H9 (cell line): ENCODE measurements at regions not wholly inside any gene's neighbourhood (a gene's known extent, or its start where the extent isn't known, plus 50 kb on each side); places are given as distances from the start of the nearest gene placed in this dataset.

Source experiments
- DNase-seq: peaks from one replicate; pipeline ENCODE4 v3.0.0-alpha.2; 2017
- H2AFZ ChIP-seq: one replicate; pipeline ENCODE4 v1.6.1; 2013; ENCODE audit warnings: mild to moderate bottlenecking, low read length, control low read depth, moderate library complexity
- H2AK5ac ChIP-seq: 2 replicates; pipeline ENCODE4 v1.6.1; 2013; ENCODE audit warnings: low read length, control low read depth, mixed read lengths; ENCODE audit not compliant: insufficient read length
- H2BK120ac ChIP-seq: one replicate; pipeline ENCODE4 v1.6.1; 2013; ENCODE audit warnings: low read depth, mild to moderate bottlenecking, low read length, control low read depth, inconsistent platforms; ENCODE audit not compliant: poor library complexity, severe bottlenecking
- H2BK12ac ChIP-seq: 2 replicates; pipeline ENCODE4 v1.6.1; 2013; ENCODE audit warnings: low read length, control low read depth, mixed read lengths, low read depth; ENCODE audit not compliant: insufficient read length
- H2BK15ac ChIP-seq: 2 replicates; pipeline ENCODE4 v1.6.1; 2013; ENCODE audit warnings: low read depth, low read length, control low read depth
- H2BK20ac ChIP-seq: one replicate; pipeline ENCODE4 v1.6.1; 2013; ENCODE audit warnings: low read depth, mild to moderate bottlenecking, low read length, control low read depth, inconsistent platforms; ENCODE audit not compliant: poor library complexity, severe bottlenecking
- H2BK5ac ChIP-seq: 2 replicates; pipeline ENCODE4 v1.6.1; 2013; ENCODE audit warnings: low read length, control low read depth, mixed read lengths; ENCODE audit not compliant: insufficient read length
- H3K14ac ChIP-seq: 2 replicates; pipeline ENCODE4 v1.6.1; 2013; ENCODE audit warnings: low read length, control low read depth; ENCODE audit not compliant: insufficient read depth
- H3K18ac ChIP-seq: 2 replicates; pipeline ENCODE4 v1.6.1; 2013; ENCODE audit warnings: low read depth, mild to moderate bottlenecking, mixed read lengths, low read length, control low read depth; ENCODE audit not compliant: insufficient read length
- H3K23ac ChIP-seq: 2 replicates; pipeline ENCODE4 v1.6.1; 2013; ENCODE audit warnings: low read length, control low read depth, mixed read lengths, low read depth; ENCODE audit not compliant: insufficient read length
- H3K23me2 ChIP-seq: 2 replicates; pipeline ENCODE4 v1.6.1; 2013; ENCODE audit warnings: low read depth, mild to moderate bottlenecking, mixed read lengths, low read length, control low read depth; ENCODE audit not compliant: insufficient read length, poor library complexity, severe bottlenecking
- H3K27ac ChIP-seq: 2 replicates; pipeline ENCODE4 v1.5.1; 2013; ENCODE audit warnings: low read length, control low read depth, mixed read lengths, low read depth; ENCODE audit not compliant: insufficient read length
- H3K27me3 ChIP-seq: 2 replicates; pipeline ENCODE4 v1.6.1; 2013; ENCODE audit warnings: low read length, control low read depth, inconsistent platforms; ENCODE audit not compliant: insufficient read depth
- H3K4ac ChIP-seq: 2 replicates; pipeline ENCODE4 v1.6.1; 2013; ENCODE audit warnings: low read depth, mild to moderate bottlenecking, control low read depth, inconsistent platforms, low read length, moderate library complexity
- H3K4me1 ChIP-seq: 2 replicates; pipeline ENCODE4 v1.6.1; 2013; ENCODE audit warnings: low read length, control low read depth, inconsistent platforms; ENCODE audit not compliant: insufficient read depth
- H3K4me2 ChIP-seq: 2 replicates; pipeline ENCODE4 v1.6.1; 2013; ENCODE audit warnings: low read length, control low read depth, mixed read lengths; ENCODE audit not compliant: insufficient read length, insufficient read depth
- H3K56ac ChIP-seq: 2 replicates; pipeline ENCODE4 v1.6.1; 2013; ENCODE audit warnings: low read depth, mild to moderate bottlenecking, mixed read lengths, low read length, control low read depth; ENCODE audit not compliant: insufficient read length
- H3K79me1 ChIP-seq: 2 replicates; pipeline ENCODE4 v1.6.1; 2013; ENCODE audit warnings: low read depth, mild to moderate bottlenecking, moderate library complexity, low read length, control low read depth, inconsistent platforms; ENCODE audit not compliant: insufficient read depth, poor library complexity, severe bottlenecking
- H3K79me2 ChIP-seq: 2 replicates; pipeline ENCODE4 v1.6.1; 2013; ENCODE audit warnings: low read length, control low read depth, inconsistent platforms; ENCODE audit not compliant: insufficient read depth
- H3K9ac ChIP-seq: 2 replicates; pipeline ENCODE4 v1.6.1; 2013; ENCODE audit warnings: low read length, control low read depth, mixed read lengths; ENCODE audit not compliant: insufficient read length; ENCODE audit errors: extremely low read depth
- H3K9me3 ChIP-seq: one replicate; pipeline ENCODE4 v1.6.1; 2013; ENCODE audit warnings: low read depth, low read length, inconsistent platforms; ENCODE audit not compliant: control insufficient read depth
- H3T11ph ChIP-seq: one replicate; pipeline ENCODE4 v1.6.1; 2013; ENCODE audit warnings: mild to moderate bottlenecking, low read length, control low read depth, inconsistent platforms
- H4K20me1 ChIP-seq: one replicate; pipeline ENCODE4 v1.6.1; 2013; ENCODE audit not compliant: control insufficient read depth, insufficient read length, insufficient read depth
- H4K5ac ChIP-seq: 2 replicates; pipeline ENCODE4 v1.6.1; 2013; ENCODE audit warnings: low read depth, mild to moderate bottlenecking, mixed read lengths, low read length, control low read depth; ENCODE audit not compliant: insufficient read length
- H4K8ac ChIP-seq: replicated peaks from 2 replicates; pipeline ENCODE4 v1.6.1; 2013; ENCODE audit warnings: low read length, control low read depth, mixed read lengths, low read depth; ENCODE audit not compliant: insufficient read length
- H4K91ac ChIP-seq: 2 replicates; pipeline ENCODE4 v1.6.1; 2013; ENCODE audit warnings: low read depth, mild to moderate bottlenecking, moderate library complexity, mixed read lengths, low read length, control low read depth; ENCODE audit not compliant: insufficient read length
- H3K27ac Mint-ChIP-seq, 3 experiments: 2 replicates in 2 of 3; 3 replicates in 1 of 3; pipeline ENCODE4 v1.8.0; 2020 to 2021; ENCODE audit warnings: mixed read lengths in 3 of 3, mild to moderate bottlenecking in 1 of 3, moderate library complexity in 1 of 3
- H3K27me3 Mint-ChIP-seq: 2 replicates; pipeline ENCODE4 v1.8.0; 2021; ENCODE audit warnings: low read depth, mild to moderate bottlenecking, moderate library complexity, mixed read lengths
- H3K36me3 Mint-ChIP-seq, 3 experiments: 2 replicates in 2 of 3; 3 replicates in 1 of 3; pipeline ENCODE4 v1.8.0; 2020 to 2021; ENCODE audit warnings: low read depth in 3 of 3, mixed read lengths in 3 of 3; ENCODE audit not compliant: insufficient read depth in 1 of 3
- H3K4me1 Mint-ChIP-seq, 2 experiments: 2 replicates each; pipeline ENCODE4 v1.8.0; 2020; ENCODE audit warnings: mixed read lengths in 2 of 2
- H3K4me3 Mint-ChIP-seq, 2 experiments: 2 replicates in 1 of 2; 3 replicates in 1 of 2; pipeline ENCODE4 v1.8.0; 2020 to 2021; ENCODE audit warnings: mild to moderate bottlenecking in 2 of 2, mixed read lengths in 2 of 2, moderate library complexity in 1 of 2
- H3K9me3 Mint-ChIP-seq, 2 experiments: 2 replicates in 1 of 2; 3 replicates in 1 of 2; pipeline ENCODE4 v1.8.0; 2020; ENCODE audit warnings: mild to moderate bottlenecking in 2 of 2, mixed read lengths in 2 of 2, moderate library complexity in 1 of 2
- WGBS: extraction: QIAGEN DNeasy Blood & Tissue Kit; methylation state at CpG from one replicate; pipeline ENCODE4 v1.1.7; 2013; ENCODE audit warnings: missing lambda C conversion rate, low lambda C conversion rate, mixed read lengths; ENCODE audit not compliant: insufficient read length; ENCODE audit errors: extremely low coverage; 5-methylcytosine and 5-hydroxymethylcytosine counted together
- TF ChIP-seq, protein P1 (sequence below): fragments of 200-600 bp; sonication (generic); conservative IDR thresholded peaks from 3 replicates; pipeline ENCODE4 v1.8.0; 2021; ENCODE audit warnings: antibody characterized with exemption, mild to moderate bottlenecking

DNA sequence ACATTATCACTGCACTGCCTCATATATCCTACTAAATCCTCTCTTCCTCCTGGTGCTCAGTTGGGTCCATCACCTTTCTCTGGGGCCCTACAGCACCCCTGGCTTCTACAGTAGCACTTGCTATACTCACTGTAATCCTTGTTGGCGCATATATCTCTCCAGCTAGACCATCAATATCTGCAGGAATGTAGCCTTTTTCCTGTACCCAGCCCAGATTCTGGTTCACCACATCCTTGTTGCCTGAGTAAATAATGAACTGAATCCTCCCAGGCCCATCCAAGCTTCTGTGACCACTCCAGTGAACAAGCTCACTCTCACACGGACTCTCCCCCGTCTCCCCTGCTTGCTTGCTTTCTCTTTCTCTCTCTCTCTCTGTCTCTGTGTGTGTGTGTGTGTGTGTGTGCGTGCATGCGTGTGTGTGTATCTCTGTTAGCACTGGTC, 62.5 kb upstream of the LIPC start:
- H3K9me3 ChIP-seq, result peaks cover 6% of the 10 kb centered on the region
- no peak overlapping the region for H2BK15ac ChIP-seq
- H2AFZ ChIP-seq, result no peak overlapping the region
- H2BK20ac ChIP-seq, result no peak overlapping the region
- H3K4me1 Mint-ChIP-seq, result no peaks in the 10 kb centered on the region
- H3K4ac ChIP-seq, result no peak overlapping the region
- no peak overlapping the region for H3K9ac ChIP-seq
- H2AK5ac ChIP-seq, result no peak overlapping the region
- TF ChIP-seq, protein P1, sequence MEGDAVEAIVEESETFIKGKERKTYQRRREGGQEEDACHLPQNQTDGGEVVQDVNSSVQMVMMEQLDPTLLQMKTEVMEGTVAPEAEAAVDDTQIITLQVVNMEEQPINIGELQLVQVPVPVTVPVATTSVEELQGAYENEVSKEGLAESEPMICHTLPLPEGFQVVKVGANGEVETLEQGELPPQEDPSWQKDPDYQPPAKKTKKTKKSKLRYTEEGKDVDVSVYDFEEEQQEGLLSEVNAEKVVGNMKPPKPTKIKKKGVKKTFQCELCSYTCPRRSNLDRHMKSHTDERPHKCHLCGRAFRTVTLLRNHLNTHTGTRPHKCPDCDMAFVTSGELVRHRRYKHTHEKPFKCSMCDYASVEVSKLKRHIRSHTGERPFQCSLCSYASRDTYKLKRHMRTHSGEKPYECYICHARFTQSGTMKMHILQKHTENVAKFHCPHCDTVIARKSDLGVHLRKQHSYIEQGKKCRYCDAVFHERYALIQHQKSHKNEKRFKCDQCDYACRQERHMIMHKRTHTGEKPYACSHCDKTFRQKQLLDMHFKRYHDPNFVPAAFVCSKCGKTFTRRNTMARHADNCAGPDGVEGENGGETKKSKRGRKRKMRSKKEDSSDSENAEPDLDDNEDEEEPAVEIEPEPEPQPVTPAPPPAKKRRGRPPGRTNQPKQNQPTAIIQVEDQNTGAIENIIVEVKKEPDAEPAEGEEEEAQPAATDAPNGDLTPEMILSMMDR, result no peak
- H3K79me2 ChIP-seq, result no peaks in the 10 kb centered on the region
- no peak overlapping the region for H3K18ac ChIP-seq
- H3K23ac ChIP-seq, result no peak overlapping the region
- H3K79me1 ChIP-seq, result no peaks in the 10 kb centered on the region
- H4K91ac ChIP-seq, result no peak overlapping the region
- H4K20me1 ChIP-seq, result no peaks in the 10 kb centered on the region
- no peak overlapping the region for H2BK120ac ChIP-seq
- no peaks in the 10 kb centered on the region for H3K4me1 ChIP-seq
- H3K27ac ChIP-seq, result no peak overlapping the region
- no peak overlapping the region for H2BK12ac ChIP-seq
- peaks cover 28 to 33% of the 10 kb centered on the region in 2 experiments for H3K9me3 Mint-ChIP-seq
- H3K27me3 Mint-ChIP-seq, result peaks cover 4% of the 10 kb centered on the region
- H3K27ac Mint-ChIP-seq, result no peak overlapping the region; a peak in 1 of 7 replicates
- no peaks in the 10 kb centered on the region for H3K27me3 ChIP-seq
- H3T11ph ChIP-seq, result no peak overlapping the region
- H4K8ac ChIP-seq, result no peak overlapping the region
- H3K36me3 Mint-ChIP-seq, result peaks cover 6 to 15% (median 13%) of the 10 kb centered on the region in 3 experiments; a peak in 5 of 7 replicates
- no peak overlapping the region for H3K4me2 ChIP-seq
- no peak for DNase-seq
- no CpG with 5 or more reads among the region's 5 CpGs for WGBS
- no peak overlapping the region for H4K5ac ChIP-seq
- no peak overlapping the region for H2BK5ac ChIP-seq
- H3K23me2 ChIP-seq, result no peaks in the 10 kb centered on the region
- no peak overlapping the region for H3K56ac ChIP-seq
- no peak overlapping the region for H3K14ac ChIP-seq
- H3K4me3 Mint-ChIP-seq, result no peak overlapping the region
